ENCODE measurements at regions not wholly inside any gene's neighbourhood (a gene's known extent, or its start where the extent isn't known, plus 50 kb on each side); places are given as distances from the start of the nearest gene placed in this dataset.

DNA sequence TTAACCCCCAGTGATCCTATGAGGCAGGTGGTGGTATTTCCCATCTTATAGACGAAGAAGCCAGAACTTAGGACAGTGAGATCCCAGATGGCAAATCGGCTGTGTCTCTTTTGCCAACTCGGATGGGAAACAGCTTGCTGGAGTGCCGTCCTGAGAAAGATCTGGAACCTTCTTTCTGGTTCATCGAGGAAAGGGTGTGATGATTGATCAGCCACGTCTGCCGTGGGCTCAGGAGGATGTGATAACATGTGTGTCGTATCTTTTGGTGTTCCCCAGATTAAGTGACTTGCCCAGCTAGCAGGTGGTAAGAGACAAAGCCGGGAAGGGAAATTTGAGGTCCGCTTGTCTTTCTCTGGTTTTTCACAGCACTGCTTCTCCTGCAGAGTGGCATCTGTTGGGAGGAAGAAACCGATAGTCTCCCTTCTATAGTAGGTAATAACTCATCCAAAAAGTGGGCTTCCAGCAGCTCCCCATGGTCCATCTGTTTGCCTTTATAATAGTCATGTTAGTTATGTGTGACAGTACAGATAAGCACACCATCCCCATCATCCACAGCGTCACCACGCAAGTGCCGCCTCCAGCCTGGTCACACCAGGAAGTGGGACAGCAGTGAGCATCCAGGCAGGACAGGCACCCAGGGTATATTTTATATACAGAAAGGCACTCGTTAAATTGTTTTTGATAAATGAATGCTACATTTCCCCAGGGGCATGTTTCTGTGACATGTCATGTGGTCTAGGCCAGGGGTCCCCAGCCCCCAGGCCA lies 175.5 kb downstream of the KATNIP start:
- no peak overlapping the region for H3K27ac ChIP-seq (ENCODE audit: low read depth, low read length)
- 93 to 96% (median 95%) methylated on average over 15 of the region's 15 CpGs for WGBS, 3 donors

DNA sequence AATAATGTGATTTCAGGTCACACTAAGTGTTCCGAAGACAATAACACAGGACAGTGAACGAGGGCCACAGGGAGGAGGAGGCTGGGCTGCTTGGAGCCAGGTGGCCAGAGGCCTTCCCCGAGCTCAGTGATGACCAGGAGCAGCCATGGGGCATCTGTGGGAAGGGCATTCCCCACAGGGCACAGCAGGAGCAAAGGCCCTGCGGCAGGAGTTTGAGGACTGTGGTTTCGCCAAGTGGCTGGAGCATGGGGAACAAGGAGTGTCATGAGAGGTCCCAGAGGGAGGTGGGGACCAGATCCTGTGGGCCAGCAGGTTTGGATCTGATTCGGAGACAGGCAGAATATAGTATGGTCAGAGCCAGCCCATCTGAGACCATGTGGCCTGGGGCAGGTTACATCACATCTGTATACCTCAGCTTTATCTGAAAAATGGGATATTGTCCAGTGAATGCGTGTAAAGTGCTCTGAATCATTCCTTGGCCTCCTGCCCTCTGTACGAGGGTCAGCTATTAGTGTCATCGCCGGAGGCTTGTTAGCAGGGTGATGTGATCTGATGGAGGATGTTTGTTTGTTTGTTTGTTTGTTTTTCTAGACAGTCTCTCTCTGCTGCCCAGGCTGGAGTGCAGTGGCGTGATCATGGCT lies 176.8 kb downstream of the KATNIP start:
- H3K27ac ChIP-seq (ENCODE audit: low read depth, low read length): no peak overlapping the region
- 87 to 91% (median 88%) methylated on average over 11 of the region's 11 CpGs for WGBS, 3 donors

DNA sequence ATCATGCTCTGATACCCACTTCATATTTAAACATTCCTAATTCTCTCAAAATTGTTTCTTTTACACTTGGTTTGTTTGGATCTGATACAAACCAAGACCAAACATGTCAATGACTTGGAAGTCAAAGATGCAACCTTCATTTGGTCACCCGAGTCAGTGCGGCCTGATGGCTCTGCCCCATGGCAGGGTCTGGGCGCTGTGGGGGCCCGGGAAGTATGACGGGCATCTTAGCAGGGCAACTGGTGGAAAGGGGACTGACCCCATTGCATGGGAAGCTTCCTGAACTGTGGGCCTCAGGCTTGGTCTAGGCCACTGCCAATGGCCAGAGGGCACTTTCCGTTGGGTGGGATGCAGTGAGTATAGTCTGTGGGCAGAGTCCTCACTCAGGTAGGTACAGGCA lies 178.0 kb downstream of the KATNIP start:
- H3K27ac ChIP-seq (ENCODE audit: low read depth, low read length): no peak overlapping the region
- WGBS, 3 donors: 96 to 98% (median 98%) methylated on average over 6 of the region's 6 CpGs

DNA sequence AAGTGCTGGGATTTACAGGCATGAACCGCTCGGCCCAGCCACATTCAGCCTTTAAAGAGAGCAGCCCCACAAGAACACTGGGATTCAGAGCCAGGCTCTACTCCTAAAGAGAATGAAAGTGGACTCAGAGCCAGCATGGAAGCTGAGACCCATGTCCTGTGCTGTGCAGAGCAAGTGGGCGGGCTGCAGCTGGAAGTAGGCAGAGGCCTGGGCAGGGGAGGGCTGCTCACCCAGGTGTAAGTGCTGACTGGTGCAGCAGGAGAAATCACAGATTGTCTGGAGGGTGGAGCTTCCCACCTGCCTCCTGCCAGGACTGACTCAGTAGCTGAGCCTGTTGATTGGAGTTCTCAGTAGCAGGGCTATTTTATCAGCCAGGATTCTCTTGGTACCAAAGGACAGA lies 178.7 kb downstream of the KATNIP start:
- WGBS, 3 donors: 95 to 97% (median 97%) methylated on average over 3 of the region's 3 CpGs
- H3K27ac ChIP-seq (ENCODE audit: low read depth, low read length): no peak overlapping the region

DNA sequence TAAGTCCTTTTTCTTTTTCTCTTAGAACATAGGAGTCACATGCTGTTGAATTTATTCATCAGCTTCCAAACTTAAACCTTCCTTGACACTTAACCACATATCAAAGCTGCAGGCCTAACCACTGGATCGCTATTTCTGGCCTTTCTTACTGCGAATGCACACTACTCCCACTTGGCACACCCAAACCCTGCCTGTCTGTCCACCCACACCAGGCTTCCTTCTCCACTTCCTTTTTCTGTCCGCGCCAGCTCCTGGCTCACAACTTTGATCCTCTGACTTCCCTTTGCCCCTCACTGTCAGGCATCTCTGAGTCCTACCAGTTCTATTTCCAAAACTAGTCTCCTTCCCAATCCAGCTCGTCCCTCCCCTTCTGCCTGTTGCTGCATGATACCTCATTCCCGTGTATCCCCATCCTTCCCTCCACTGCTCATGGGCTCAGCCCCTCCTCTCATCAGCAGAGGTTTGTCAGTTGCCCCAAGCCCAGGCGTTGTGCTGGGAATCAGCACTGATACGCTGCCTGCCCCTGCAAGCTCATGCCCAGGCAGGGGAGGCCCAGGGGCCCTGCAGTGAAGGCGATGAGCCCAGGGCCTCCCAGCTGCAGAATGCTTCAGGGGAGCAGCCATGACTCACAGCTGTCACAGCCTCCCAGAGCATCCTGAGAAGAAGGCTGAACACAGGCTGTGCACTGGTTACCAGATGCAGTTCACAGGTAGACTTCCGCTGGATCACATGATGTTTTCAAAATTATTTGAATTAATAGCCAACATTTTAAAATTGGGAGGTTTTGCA lies 179.8 kb downstream of the KATNIP start:
- H3K27ac ChIP-seq (ENCODE audit: low read depth, low read length): no peak overlapping the region
- 43 to 84% (median 53%) methylated on average over 10 of the region's 10 CpGs for WGBS, 3 donors

DNA sequence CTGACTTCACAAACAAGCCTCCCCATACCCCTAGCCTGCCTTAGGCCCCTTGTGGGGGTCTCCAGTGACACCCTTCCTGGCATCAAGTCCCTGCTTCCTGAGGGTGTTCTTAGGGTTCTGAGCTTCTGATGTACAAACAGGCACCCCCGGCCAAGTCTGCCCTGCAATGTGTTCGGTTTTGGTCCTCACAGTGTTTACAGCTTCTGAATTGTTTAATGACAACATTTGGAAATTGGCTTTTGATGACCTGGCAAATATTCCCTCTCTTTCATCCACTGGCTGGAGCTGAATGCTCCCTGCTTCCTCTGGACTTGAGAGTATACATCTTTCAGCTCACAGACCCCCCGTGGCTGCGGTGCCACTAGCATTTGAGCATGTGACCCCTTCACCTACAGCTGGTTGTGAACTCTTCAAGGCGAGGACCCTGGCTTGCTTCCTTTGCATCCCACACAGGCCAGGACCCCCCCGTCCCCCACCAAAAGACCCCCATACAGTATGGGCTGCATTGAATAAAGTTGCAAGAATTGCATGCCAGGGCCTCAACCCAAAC lies 180.8 kb downstream of the KATNIP start:
- H3K27ac ChIP-seq (ENCODE audit: low read depth, low read length): no peak overlapping the region
- 86 to 93% (median 91%) methylated on average over 6 of the region's 6 CpGs for WGBS, 3 donors

DNA sequence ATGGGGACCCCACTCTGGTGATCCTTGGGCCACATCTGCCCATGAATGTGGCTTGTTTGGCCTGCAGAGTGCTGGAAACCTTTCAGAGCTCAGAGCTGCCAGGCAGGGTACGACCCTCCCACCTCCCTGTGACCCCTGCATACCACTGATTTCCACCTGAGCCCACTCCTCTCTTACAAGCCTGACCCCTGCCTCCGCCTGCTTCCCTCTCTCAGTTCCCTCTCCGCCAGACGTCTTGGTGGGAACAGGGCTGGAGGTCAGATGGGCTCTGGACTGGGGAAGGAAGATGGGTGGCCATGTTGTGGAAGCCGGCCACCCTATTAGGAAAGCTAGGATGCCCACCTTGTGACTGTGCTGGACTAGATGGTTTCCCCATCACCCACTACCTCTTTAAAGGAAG lies 185.1 kb downstream of the KATNIP start:
- 94 to 97% (median 94%) methylated on average over 5 of the region's 5 CpGs for WGBS, 3 donors

DNA sequence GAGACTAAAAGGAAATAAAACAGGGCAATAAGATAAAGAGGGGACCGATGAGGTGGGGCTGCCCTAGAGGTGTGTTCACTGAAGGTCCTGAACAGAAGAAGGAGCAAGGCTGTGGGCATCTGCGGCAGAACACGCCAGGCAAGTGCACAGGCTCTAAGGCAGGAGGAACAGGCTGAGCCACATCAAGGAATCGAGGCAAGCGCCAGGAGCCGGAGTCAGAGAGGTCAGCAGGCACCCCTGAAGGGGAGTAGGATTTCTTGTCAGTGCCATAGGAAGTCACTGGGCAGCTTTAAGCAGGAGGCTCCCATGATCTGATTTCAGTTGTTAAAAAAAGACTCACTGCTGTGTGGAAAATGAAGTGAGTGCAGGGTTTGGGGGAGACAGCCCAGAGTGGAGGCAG lies 186.5 kb downstream of the KATNIP start:
- no peak overlapping the region for H3K27ac ChIP-seq (ENCODE audit: low read depth, low read length)
- 90 to 95% (median 94%) methylated on average over 6 of the region's 6 CpGs for WGBS, 3 donors

More for the DNA sequence above, 185.1 kb downstream of the KATNIP start:
- no peak overlapping the region for H3K27ac ChIP-seq (ENCODE audit: low read depth, low read length)

DNA sequence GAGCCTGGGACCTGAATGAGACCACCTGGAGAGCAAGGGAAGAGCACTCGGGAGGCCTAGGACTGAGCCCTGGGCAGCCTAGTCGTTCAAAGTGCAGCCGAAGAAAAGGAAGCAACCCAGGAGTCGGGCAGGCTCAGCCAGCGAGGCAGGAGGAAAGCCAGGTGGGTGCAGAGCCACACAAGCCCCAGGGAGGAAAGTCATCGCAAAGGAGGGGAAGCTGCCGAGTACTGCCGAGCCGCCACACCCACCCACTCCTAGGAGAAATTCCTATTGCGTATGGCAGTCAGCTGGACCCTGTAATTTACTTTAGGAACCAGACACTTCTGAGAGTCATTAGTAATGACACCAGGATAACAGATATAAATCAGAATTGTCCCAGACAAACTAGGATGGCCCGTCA lies 187.6 kb downstream of the KATNIP start:
- WGBS, 3 donors: 85 to 90% (median 89%) methylated on average over 11 of the region's 11 CpGs
- no peak overlapping the region for H3K27ac ChIP-seq (ENCODE audit: low read depth, low read length)

Measured in adipose tissue (tissue), 3 donors.